MM.1S (cell line): ENCODE measurements at regions not wholly inside any gene's neighbourhood (a gene's known extent, or its start where the extent isn't known, plus 50 kb on each side); places are given as distances from the start of the nearest gene placed in this dataset.

Experiments used
- DNase-seq: peaks from one replicate; pipeline ENCODE4 v3.0.0-alpha.2; 2015
- H2AFZ ChIP-seq: fragments of 300-600 bp; sonication (generic); 2 replicates; pipeline ENCODE4 v1.6.0; 2016; ENCODE audit warnings: antibody characterized with exemption, low read length
- H3F3A ChIP-seq: fragments of 300-600 bp; sonication (generic); 2 replicates; pipeline ENCODE4 v1.6.1; 2016; ENCODE audit warnings: mild to moderate bottlenecking, antibody characterized with exemption, low read length, moderate library complexity, mixed read lengths; ENCODE audit not compliant: insufficient read depth
- H3K27ac ChIP-seq: fragments of 300-600 bp; sonication (generic); 2 replicates; pipeline ENCODE4 v1.5.1; 2016; ENCODE audit warnings: mild to moderate bottlenecking, low read length
- H3K27me3 ChIP-seq: fragments of 300-600 bp; sonication (generic); replicated peaks from 2 replicates; pipeline ENCODE4 v1.6.0; 2016; ENCODE audit warnings: low read length; ENCODE audit not compliant: insufficient read depth
- H3K36me3 ChIP-seq: fragments of 300-600 bp; sonication (generic); replicated peaks from 2 replicates; pipeline ENCODE4 v1.6.1; 2016; ENCODE audit warnings: mild to moderate bottlenecking, low read length, mixed read lengths; ENCODE audit not compliant: insufficient read depth
- H3K4me1 ChIP-seq: fragments of 300-600 bp; sonication (generic); 2 replicates; pipeline ENCODE4 v1.6.1; 2016; ENCODE audit warnings: low read length, mixed read lengths
- H3K4me2 ChIP-seq: fragments of 300-600 bp; sonication (generic); 2 replicates; pipeline ENCODE4 v1.6.0; 2016; ENCODE audit warnings: low read depth, low read length
- H3K4me3 ChIP-seq: fragments of 300-600 bp; sonication (generic); 2 replicates; pipeline ENCODE4 v1.5.1; 2016; ENCODE audit warnings: low read length, mixed read lengths
- H3K79me2 ChIP-seq: fragments of 300-600 bp; sonication (generic); 2 replicates; pipeline ENCODE4 v1.6.1; 2016; ENCODE audit warnings: mixed run types, low read length, mixed read lengths
- H3K9ac ChIP-seq: fragments of 300-600 bp; sonication (generic); 2 replicates; pipeline ENCODE4 v1.6.1; 2016; ENCODE audit warnings: low read length, mixed read lengths
- H3K9me2 ChIP-seq: fragments of 300-600 bp; sonication (generic); replicated peaks from 2 replicates; pipeline ENCODE4 v1.6.1; 2016; ENCODE audit warnings: mild to moderate bottlenecking, low read length, mixed read lengths; ENCODE audit not compliant: insufficient read depth
- H3K9me3 ChIP-seq: fragments of 300-600 bp; sonication (generic); replicated peaks from 2 replicates; pipeline ENCODE4 v1.6.1; 2016; ENCODE audit warnings: mild to moderate bottlenecking, low read length, mixed read lengths; ENCODE audit not compliant: insufficient read depth
- H4K20me1 ChIP-seq: fragments of 300-600 bp; sonication (generic); 2 replicates; pipeline ENCODE4 v1.6.1; 2016; ENCODE audit warnings: mild to moderate bottlenecking, low read length, moderate library complexity, mixed read lengths; ENCODE audit not compliant: insufficient read depth
- EZH2 ChIP-seq: fragments of 300-600 bp; sonication (generic); optimal IDR thresholded peaks from 2 replicates; pipeline ENCODE3; 2017; ENCODE audit warnings: low read depth, mild to moderate bottlenecking, antibody characterized with exemption, low read length, mixed read lengths
- EZH2phosphoT487 ChIP-seq: fragments of 300-600 bp; sonication (generic); IDR thresholded peaks from 2 replicates; pipeline ENCODE4 v1.6.1; 2018; ENCODE audit warnings: antibody characterized with exemption, low read length
- TF ChIP-seq, protein P1 (sequence below): fragments of 300-600 bp; sonication (generic); IDR thresholded peaks from 2 replicates; pipeline ENCODE4 v1.5.1; 2016; ENCODE audit warnings: antibody characterized with exemption, low read length, mixed read lengths

DNA sequence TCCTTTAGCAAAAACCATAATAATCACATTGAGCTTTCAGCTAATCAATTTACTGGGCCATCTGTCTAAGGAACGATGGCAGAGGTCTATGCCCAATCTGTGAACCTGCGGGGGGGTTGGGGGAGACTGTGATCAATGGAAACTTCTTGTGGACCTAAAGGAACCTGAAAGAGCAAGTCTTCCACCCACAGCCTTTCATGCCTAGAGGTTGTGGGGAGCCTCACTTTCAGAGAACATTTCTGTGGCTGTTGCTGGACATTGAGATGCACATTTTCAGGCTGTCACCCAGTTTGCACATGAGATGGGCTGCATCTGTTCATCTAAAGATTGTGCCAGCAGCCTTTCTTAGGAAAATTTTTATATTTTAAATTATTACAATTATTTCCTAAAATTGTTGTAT, 310.0 kb upstream of the SPTLC3 start:
- Histone ChIP-seq H4K20me1 (no peaks in the 10 kb centered on the region), H2AFZ (no peak overlapping the region), H3K4me2 (peak overlapping the region; percentile 35), H3K9me3 (no peaks in the 10 kb centered on the region), H3K27ac (peak overlapping the region; percentile 33; the same call in 1 of the 2 replicates), H3K9ac (no peak overlapping the region), H3K27me3 (no peaks in the 10 kb centered on the region; the same call in 1 of the 2 replicates), H3K79me2 (no peaks in the 10 kb centered on the region), H3K36me3 (no peaks in the 10 kb centered on the region), H3K9me2 (no peaks in the 10 kb centered on the region), H3K4me3 (no peak overlapping the region), H3K4me1 (peaks cover 20% of the 10 kb centered on the region), H3F3A (peaks cover 17% of the 10 kb centered on the region)
- TF ChIP-seq, protein P1, sequence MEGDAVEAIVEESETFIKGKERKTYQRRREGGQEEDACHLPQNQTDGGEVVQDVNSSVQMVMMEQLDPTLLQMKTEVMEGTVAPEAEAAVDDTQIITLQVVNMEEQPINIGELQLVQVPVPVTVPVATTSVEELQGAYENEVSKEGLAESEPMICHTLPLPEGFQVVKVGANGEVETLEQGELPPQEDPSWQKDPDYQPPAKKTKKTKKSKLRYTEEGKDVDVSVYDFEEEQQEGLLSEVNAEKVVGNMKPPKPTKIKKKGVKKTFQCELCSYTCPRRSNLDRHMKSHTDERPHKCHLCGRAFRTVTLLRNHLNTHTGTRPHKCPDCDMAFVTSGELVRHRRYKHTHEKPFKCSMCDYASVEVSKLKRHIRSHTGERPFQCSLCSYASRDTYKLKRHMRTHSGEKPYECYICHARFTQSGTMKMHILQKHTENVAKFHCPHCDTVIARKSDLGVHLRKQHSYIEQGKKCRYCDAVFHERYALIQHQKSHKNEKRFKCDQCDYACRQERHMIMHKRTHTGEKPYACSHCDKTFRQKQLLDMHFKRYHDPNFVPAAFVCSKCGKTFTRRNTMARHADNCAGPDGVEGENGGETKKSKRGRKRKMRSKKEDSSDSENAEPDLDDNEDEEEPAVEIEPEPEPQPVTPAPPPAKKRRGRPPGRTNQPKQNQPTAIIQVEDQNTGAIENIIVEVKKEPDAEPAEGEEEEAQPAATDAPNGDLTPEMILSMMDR = no peak
- TF ChIP-seq EZH2phosphoT487 = no peak
- no peak for TF ChIP-seq EZH2
- peak; percentile 92 for DNase-seq

DNA sequence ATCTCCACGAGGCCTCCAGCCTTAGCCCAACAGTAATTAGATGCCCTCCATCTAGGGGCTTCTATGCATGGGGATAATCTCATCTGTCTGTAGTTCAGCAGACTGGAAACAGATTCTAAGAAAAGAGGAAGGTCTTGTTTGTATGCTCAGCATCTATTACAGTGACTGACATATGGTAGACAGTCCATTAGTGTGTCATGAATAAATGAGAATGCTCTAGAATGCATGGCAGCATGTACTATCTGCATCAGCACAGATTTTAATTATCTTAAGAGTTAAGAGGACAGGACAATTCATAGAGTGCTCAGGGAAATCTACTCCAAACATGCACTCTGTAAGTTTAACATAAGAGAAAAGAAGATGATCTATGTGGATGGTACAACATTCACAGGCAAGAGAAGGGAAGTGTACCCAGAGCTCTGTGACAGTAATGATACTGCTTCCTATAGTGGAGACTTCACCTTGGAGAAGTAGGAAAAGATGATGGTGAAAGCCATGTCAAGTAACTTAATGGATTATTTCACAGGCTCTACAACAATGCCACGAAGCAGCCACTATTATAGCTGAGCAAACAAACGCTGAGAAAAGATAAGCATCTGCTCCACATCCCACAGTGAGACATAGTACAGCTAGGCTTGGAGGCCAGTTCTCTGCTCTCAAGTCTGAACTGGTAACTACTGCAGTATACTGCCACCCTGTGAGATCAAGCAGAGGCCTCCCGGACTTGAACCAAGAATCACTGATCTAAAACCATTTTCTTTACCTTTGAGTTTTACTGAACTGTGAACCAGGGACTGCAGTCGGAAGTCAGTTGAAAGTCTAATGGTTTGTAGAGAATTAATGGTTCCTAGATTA, 309.2 kb upstream of the SPTLC3 start:
- no peak overlapping the region for H2AFZ ChIP-seq
- H3K9me2 ChIP-seq = no peaks in the 10 kb centered on the region
- H3K4me3 ChIP-seq = no peak overlapping the region
- no peak overlapping the region for H3K27ac ChIP-seq
- TF ChIP-seq EZH2 (no peak), EZH2phosphoT487 (no peak)
- TF ChIP-seq, protein P1 = no peak
- peaks cover 20% of the 10 kb centered on the region for H3K4me1 ChIP-seq
- no peak for DNase-seq
- no peaks in the 10 kb centered on the region; the same call in 1 of the 2 replicates for H3K27me3 ChIP-seq
- H3F3A ChIP-seq = peaks cover 17% of the 10 kb centered on the region
- H3K36me3 ChIP-seq = no peaks in the 10 kb centered on the region
- no peaks in the 10 kb centered on the region for H4K20me1 ChIP-seq
- no peak overlapping the region for H3K9ac ChIP-seq
- H3K4me2 ChIP-seq = peak overlapping the region; percentile 15; the same call in 1 of the 2 replicates
- no peaks in the 10 kb centered on the region for H3K79me2 ChIP-seq
- H3K9me3 ChIP-seq = no peaks in the 10 kb centered on the region

DNA sequence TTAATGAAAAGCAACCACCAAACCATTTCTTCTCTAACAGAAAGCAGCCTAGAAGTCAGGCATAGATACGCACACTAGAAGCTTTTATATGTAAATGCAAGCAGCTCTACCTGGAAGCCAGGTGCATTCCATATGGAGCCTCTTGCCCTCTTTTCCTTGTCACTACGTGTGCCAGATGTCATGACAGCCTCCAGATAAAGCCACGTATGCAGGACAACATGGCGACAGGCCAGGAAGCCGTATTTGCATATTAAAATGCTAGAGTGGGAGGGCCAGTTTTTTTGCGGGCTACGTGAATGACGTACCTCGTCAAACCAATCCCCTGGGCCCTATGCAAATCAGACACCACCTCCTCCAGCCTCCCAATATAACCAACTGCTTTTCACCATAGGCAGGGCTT, 308.1 kb upstream of the SPTLC3 start:
- no peak for TF ChIP-seq EZH2
- TF ChIP-seq EZH2phosphoT487 = no peak
- TF ChIP-seq, protein P1 = no peak

More for the DNA sequence above, 308.1 kb upstream of the SPTLC3 start:
- H3K27me3 ChIP-seq = no peaks in the 10 kb centered on the region; the same call in 1 of the 2 replicates
- H3K4me2 ChIP-seq = no peak overlapping the region
- H3K27ac ChIP-seq = no peak overlapping the region
- no peak for DNase-seq
- H3K4me3 ChIP-seq = no peak overlapping the region
- H3K36me3 ChIP-seq = no peaks in the 10 kb centered on the region
- no peaks in the 10 kb centered on the region for H3K9me2 ChIP-seq
- no peaks in the 10 kb centered on the region for H3K79me2 ChIP-seq
- H3K9ac ChIP-seq = no peak overlapping the region
- H3K4me1 ChIP-seq = peaks cover 20% of the 10 kb centered on the region
- H4K20me1 ChIP-seq = no peaks in the 10 kb centered on the region
- peaks cover 17% of the 10 kb centered on the region for H3F3A ChIP-seq
- H2AFZ ChIP-seq = no peak overlapping the region
- H3K9me3 ChIP-seq = no peaks in the 10 kb centered on the region
